ENCODE measurements at regions not wholly inside any gene's neighbourhood (a gene's known extent, or its start where the extent isn't known, plus 50 kb on each side); places are given as distances from the start of the nearest gene placed in this dataset.

- H3K27ac ChIP-seq: no peak overlapping the region
- H3K4me1 ChIP-seq (ENCODE audit: control insufficient read depth in 1 of 2, low read depth in 2 of 2): no peaks in the 10 kb centered on the region
- H3K9me3 ChIP-seq: no peaks in the 10 kb centered on the region
- no peaks in the 10 kb centered on the region for H3K27me3 ChIP-seq (replicated peaks; ENCODE audit: insufficient read depth)
- no peak overlapping the region for H3K4me3 ChIP-seq
- TF ChIP-seq CTCF (IDR thresholded peaks at IDR 0.05): no peak
- no peaks in the 10 kb centered on the region for H3K36me3 ChIP-seq
- no peak for ATAC-seq (ENCODE audit: insufficient number of reproducible peaks, low FRiP score, low read depth)
- DNase-seq (ENCODE audit: low spot score): no peak
Observed at GRCh38 chr11:90908074-90908473, 685.2 kb upstream of the CHORDC1 start.

GRCh38 chr11:90895850-90896249, 673.0 kb upstream of the CHORDC1 start:
- Histone ChIP-seq H3K9me3 (no peaks in the 10 kb centered on the region), H3K27me3 (replicated peaks; ENCODE audit: insufficient read depth) (no peaks in the 10 kb centered on the region), H3K27ac (no peak overlapping the region), H3K4me3 (no peak overlapping the region), H3K4me1 (ENCODE audit: control insufficient read depth in 1 of 2, low read depth in 2 of 2) (no peaks in the 10 kb centered on the region), H3K36me3 (no peaks in the 10 kb centered on the region)
- no peak for TF ChIP-seq CTCF (IDR thresholded peaks at IDR 0.05)
- DNase-seq (ENCODE audit: low spot score) (no peak), ATAC-seq (ENCODE audit: insufficient number of reproducible peaks, low FRiP score, low read depth) (no peak)

- Histone ChIP-seq H3K4me3 (no peak overlapping the region), H3K4me1 (ENCODE audit: control insufficient read depth in 1 of 2, low read depth in 2 of 2) (no peaks in the 10 kb centered on the region), H3K27me3 (replicated peaks; ENCODE audit: insufficient read depth) (no peaks in the 10 kb centered on the region), H3K36me3 (no peaks in the 10 kb centered on the region), H3K9me3 (no peaks in the 10 kb centered on the region), H3K27ac (no peak overlapping the region)
- no peak for TF ChIP-seq CTCF (IDR thresholded peaks at IDR 0.05)
- ATAC-seq (ENCODE audit: insufficient number of reproducible peaks, low FRiP score, low read depth): no peak
- DNase-seq (ENCODE audit: low spot score): no peak
Observed at GRCh38 chr11:90890347-90890746, 667.5 kb upstream of the CHORDC1 start.

GRCh38 chr11:90884181-90884580, 661.3 kb upstream of the CHORDC1 start:
- H3K27ac ChIP-seq: no peak overlapping the region
- ATAC-seq (ENCODE audit: insufficient number of reproducible peaks, low FRiP score, low read depth) (no peak), DNase-seq (ENCODE audit: low spot score) (no peak)
- no peaks in the 10 kb centered on the region for H3K9me3 ChIP-seq
- no peaks in the 10 kb centered on the region for H3K27me3 ChIP-seq (replicated peaks; ENCODE audit: insufficient read depth)
- no peak for TF ChIP-seq CTCF (IDR thresholded peaks at IDR 0.05)
- no peaks in the 10 kb centered on the region for H3K4me1 ChIP-seq (ENCODE audit: control insufficient read depth in 1 of 2, low read depth in 2 of 2)
- H3K4me3 ChIP-seq: no peak overlapping the region
- no peaks in the 10 kb centered on the region for H3K36me3 ChIP-seq

- H3K4me1 ChIP-seq (ENCODE audit: control insufficient read depth in 1 of 2, low read depth in 2 of 2): no peaks in the 10 kb centered on the region
- H3K9me3 ChIP-seq: no peaks in the 10 kb centered on the region
- ATAC-seq (ENCODE audit: insufficient number of reproducible peaks, low FRiP score, low read depth) (no peak), DNase-seq (ENCODE audit: low spot score) (no peak)
- H3K27ac ChIP-seq: no peak overlapping the region
- H3K4me3 ChIP-seq: no peak overlapping the region
- no peaks in the 10 kb centered on the region for H3K27me3 ChIP-seq (replicated peaks; ENCODE audit: insufficient read depth)
- H3K36me3 ChIP-seq: no peaks in the 10 kb centered on the region
- no peak for TF ChIP-seq CTCF (IDR thresholded peaks at IDR 0.05)
Observed at GRCh38 chr11:90874986-90875385, 652.1 kb upstream of the CHORDC1 start.
